ENCODE measurements at regions not wholly inside any gene's neighbourhood (a gene's known extent, or its start where the extent isn't known, plus 50 kb on each side); places are given as distances from the start of the nearest gene placed in this dataset.

GRCh38 chr7:86222806-86223205 is 420.9 kb upstream of the GRM3 start:
- TF ChIP-seq CTCF (IDR thresholded peaks at IDR 0.05) (no peak), ZFX (IDR thresholded peaks at IDR 0.05; ENCODE audit: borderline replicate concordance) (no peak)
